B cell (primary cell): ENCODE measurements at regions not wholly inside any gene's neighbourhood (a gene's known extent, or its start where the extent isn't known, plus 50 kb on each side); places are given as distances from the start of the nearest gene placed in this dataset.

Experiments
- ATAC-seq: fragments of 200-7000 bp; cut with Tn5 transposase; one replicate; pipeline ENCODE4 v1.10.0; 2021; ENCODE audit warnings: low read depth, mild to moderate bottlenecking, moderate number of reproducible peaks, moderate library complexity
- CTCF ChIA-PET: fragments of 350-600 bp; sonication (Branson Sonifier 250); formaldehyde crosslinking; loops from one replicate; lab custom pipeline; 2021; ENCODE audit warnings: antibody characterized with exemption, inconsistent platforms; lab: Charles Lee
- POLR2A ChIA-PET: fragments of 350-600 bp; sonication (Branson Sonifier 250); formaldehyde crosslinking; loops from one replicate; lab custom pipeline; 2021; ENCODE audit warnings: antibody characterized with exemption; lab: Charles Lee
- DNase-seq: peaks from one replicate; pipeline ENCODE4 v3.0.0; 2013
- H2AFZ ChIP-seq: 2 replicates; pipeline ENCODE4 v1.6.1; 2012; ENCODE audit warnings: mild to moderate bottlenecking, low read depth, low read length; ENCODE audit not compliant: insufficient read depth, poor library complexity, severe bottlenecking
- H3K27ac ChIP-seq, 2 donors: 1 replicate in 1 of 2; 2 replicates in 1 of 2; pipeline ENCODE4 v1.5.1; 2012 to 2013; ENCODE audit warnings: low read length in 2 of 2, mild to moderate bottlenecking in 2 of 2, moderate library complexity in 1 of 2
- H3K27me3 ChIP-seq, 4 experiments: fragments of 200-600 bp in 1 of 4; sonication (generic) in 1 of 4; replicated peaks in 1 of 4; 1 replicate in 2 of 4; 2 replicates in 2 of 4; pipeline versions ENCODE4 v1.6.1 to v1.7.0; 2013 to 2016; ENCODE audit warnings: low read length in 3 of 4, mild to moderate bottlenecking in 2 of 4, mixed read lengths in 1 of 4, moderate library complexity in 1 of 4; ENCODE audit not compliant: insufficient read depth in 4 of 4, control insufficient read depth in 3 of 4; ENCODE audit errors: control extremely low read depth in 1 of 4
- H3K36me3 ChIP-seq, 2 experiments: replicated peaks in 1 of 2; 1 replicate in 1 of 2; 2 replicates in 1 of 2; pipeline versions ENCODE4 v1.6.1 to v1.7.1; 2013; ENCODE audit warnings: low read length in 1 of 2; ENCODE audit not compliant: insufficient read depth in 2 of 2, control insufficient read depth in 1 of 2; ENCODE audit errors: control extremely low read depth in 1 of 2, extremely low read depth in 1 of 2
- H3K4me1 ChIP-seq, 2 donors: fragments of 200-600 bp in 1 of 2; sonication (generic) in 1 of 2; 1 replicate in 1 of 2; 2 replicates in 1 of 2; pipeline versions ENCODE4 v1.5.1 to v1.6.1; 2013 to 2017; ENCODE audit warnings: low read length in 2 of 2; ENCODE audit not compliant: control insufficient read depth in 2 of 2, insufficient read depth in 2 of 2
- H3K4me2 ChIP-seq: replicated peaks from 2 replicates; pipeline ENCODE3; 2012; ENCODE audit warnings: mild to moderate bottlenecking, low read depth, low read length; ENCODE audit not compliant: poor library complexity, severe bottlenecking
- H3K4me3 ChIP-seq, 5 experiments: fragments of 200-600 bp in 1 of 5; sonication (generic) in 1 of 5; 1 replicate in 3 of 5; 2 replicates in 2 of 5; pipeline versions ENCODE4 v1.5.1 to v1.7.0; 2011 to 2016; ENCODE audit warnings: low read length in 4 of 5, mild to moderate bottlenecking in 4 of 5, low read depth in 2 of 5, control low read depth in 1 of 5, moderate library complexity in 1 of 5; ENCODE audit not compliant: insufficient read depth in 1 of 5; ENCODE audit errors: control extremely low read depth in 1 of 5, extremely low read depth in 1 of 5
- H3K79me2 ChIP-seq: fragments of 200-600 bp; sonication (generic); one replicate; pipeline ENCODE4 v1.6.0; 2016; ENCODE audit warnings: low read length; ENCODE audit not compliant: control insufficient read depth, insufficient read depth
- H3K9ac ChIP-seq: fragments of 200-600 bp; sonication (generic); 2 replicates; pipeline ENCODE4 v1.6.1; 2017; ENCODE audit warnings: mild to moderate bottlenecking, low read length, moderate library complexity
- H3K9me3 ChIP-seq, 3 donors: one replicate each; pipeline versions ENCODE4 v1.6.1 to v1.7.1; 2013; ENCODE audit warnings: low read length in 2 of 3; ENCODE audit not compliant: control insufficient read depth in 2 of 3, insufficient read depth in 1 of 3; ENCODE audit errors: control extremely low read depth in 1 of 3
- H4K20me1 ChIP-seq: 2 replicates; pipeline ENCODE4 v1.6.0; 2012; ENCODE audit warnings: mild to moderate bottlenecking, low read length; ENCODE audit not compliant: insufficient read depth, control insufficient read depth, poor library complexity, severe bottlenecking
- H3K27ac Mint-ChIP-seq: one replicate; pipeline ENCODE4 v1.8.0; 2021; ENCODE audit warnings: mixed read lengths
- H3K27me3 Mint-ChIP-seq: one replicate; pipeline ENCODE4 v1.8.0; 2021; ENCODE audit warnings: mixed read lengths
- H3K4me1 Mint-ChIP-seq: one replicate; pipeline ENCODE4 v1.8.0; 2021; ENCODE audit warnings: mixed read lengths
- H3K4me3 Mint-ChIP-seq: one replicate; pipeline ENCODE4 v1.8.0; 2021; ENCODE audit warnings: mixed read lengths
- H3K9me3 Mint-ChIP-seq: one replicate; pipeline ENCODE4 v1.8.0; 2022; ENCODE audit warnings: mixed read lengths; ENCODE audit not compliant: insufficient read depth
- CTCF ChIP-seq: fragments of 200-600 bp; IDR thresholded peaks from one replicate; pipeline ENCODE4 v1.8.0; 2022; ENCODE audit warnings: antibody characterized with exemption, mild to moderate bottlenecking
- EZH2 ChIP-seq: IDR thresholded peaks from 2 replicates; pipeline ENCODE4 v1.6.1; 2012; ENCODE audit warnings: borderline replicate concordance, low read depth, mild to moderate bottlenecking, moderate library complexity, low read length; ENCODE audit not compliant: insufficient read depth, poor library complexity, severe bottlenecking
- WGBS: methylation state at CpG from one replicate; pipeline ENCODE4 v1.1.5; 2013; ENCODE audit warnings: missing lambda C conversion rate; ENCODE audit not compliant: insufficient coverage; 5-methylcytosine and 5-hydroxymethylcytosine counted together
- intact Hi-C: fragments of 100-400 bp; cut with micrococcal nuclease; formaldehyde crosslinking; loops from one replicate; pipeline ENCODE4 v1.10.0; 2022

GRCh38 chr13:105033999-105034398 is 1501.5 kb downstream of the EFNB2 start:
- no peaks in the 10 kb centered on the region for H3K79me2 ChIP-seq
- ChIA-PET CTCF (no interaction called here), POLR2A (no interaction called here)
- no peaks in the 10 kb centered on the region for H3K4me1 ChIP-seq
- no peak overlapping the region for H3K4me3 ChIP-seq
- H3K9me3 ChIP-seq = no peaks in the 10 kb centered on the region
- no peaks in the 10 kb centered on the region for H3K27me3 Mint-ChIP-seq
- no CpG with 5 or more reads among the region's 2 CpGs for WGBS
- no peaks in the 10 kb centered on the region for H3K4me1 Mint-ChIP-seq
- no peak overlapping the region for H3K27ac ChIP-seq
- TF ChIP-seq EZH2 = no peak
- DNase-seq = no peak
- no peak overlapping the region for H3K4me2 ChIP-seq
- H3K4me3 Mint-ChIP-seq = no peak overlapping the region
- H3K9ac ChIP-seq = no peak overlapping the region
- intact Hi-C loops = no loop called here
- H2AFZ ChIP-seq = no peak overlapping the region
- H3K9me3 Mint-ChIP-seq = no peaks in the 10 kb centered on the region
- no peaks in the 10 kb centered on the region for H4K20me1 ChIP-seq
- no peaks in the 10 kb centered on the region for H3K36me3 ChIP-seq
- H3K27ac Mint-ChIP-seq = no peak overlapping the region
- H3K27me3 ChIP-seq = no peaks in the 10 kb centered on the region
- no peak for ATAC-seq

- CTCF ChIA-PET = no interaction called here
- no peak overlapping the region for H3K4me2 ChIP-seq
- TF ChIP-seq CTCF (no peak), EZH2 (no peak)
- H3K4me3 ChIP-seq = no peak overlapping the region
- no peaks in the 10 kb centered on the region for H3K27me3 Mint-ChIP-seq
- ATAC-seq (no peak), DNase-seq (no peak)
- no peak overlapping the region for H2AFZ ChIP-seq
- intact Hi-C loops = no loop called here
- H3K4me1 Mint-ChIP-seq = no peaks in the 10 kb centered on the region
- POLR2A ChIA-PET = no interaction called here
- H3K79me2 ChIP-seq = no peaks in the 10 kb centered on the region
- no peak overlapping the region for H3K9ac ChIP-seq
- H3K4me3 Mint-ChIP-seq = no peak overlapping the region
- no peaks in the 10 kb centered on the region for H4K20me1 ChIP-seq
- WGBS = 100% methylated on average over 1 of the region's 5 CpGs
- H3K9me3 ChIP-seq = no peaks in the 10 kb centered on the region
- no peaks in the 10 kb centered on the region for H3K27me3 ChIP-seq
- no peaks in the 10 kb centered on the region for H3K9me3 Mint-ChIP-seq
- H3K27ac ChIP-seq = no peak overlapping the region
- no peak overlapping the region for H3K27ac Mint-ChIP-seq
- no peaks in the 10 kb centered on the region for H3K36me3 ChIP-seq
- no peaks in the 10 kb centered on the region for H3K4me1 ChIP-seq
These were observed 1504.2 kb downstream of the EFNB2 start for GRCh38 chr13:105031306-105031705.
